HG03095 (cell line): ENCODE measurements at regions not wholly inside any gene's neighbourhood (a gene's known extent, or its start where the extent isn't known, plus 50 kb on each side); places are given as distances from the start of the nearest gene placed in this dataset.
"Not testable (repeated sequence)": the region's sequence is repeated elsewhere in the genome, so short reads cannot be mapped to it uniquely, and the experiment has no call there.

Source experiments
- ATAC-seq: cut with Tn5 transposase; IDR thresholded peaks from one replicate; pipeline ENCODE4 v1.9.1; 2021; ENCODE audit warnings: moderate library complexity; ENCODE audit not compliant: unreplicated experiment

DNA sequence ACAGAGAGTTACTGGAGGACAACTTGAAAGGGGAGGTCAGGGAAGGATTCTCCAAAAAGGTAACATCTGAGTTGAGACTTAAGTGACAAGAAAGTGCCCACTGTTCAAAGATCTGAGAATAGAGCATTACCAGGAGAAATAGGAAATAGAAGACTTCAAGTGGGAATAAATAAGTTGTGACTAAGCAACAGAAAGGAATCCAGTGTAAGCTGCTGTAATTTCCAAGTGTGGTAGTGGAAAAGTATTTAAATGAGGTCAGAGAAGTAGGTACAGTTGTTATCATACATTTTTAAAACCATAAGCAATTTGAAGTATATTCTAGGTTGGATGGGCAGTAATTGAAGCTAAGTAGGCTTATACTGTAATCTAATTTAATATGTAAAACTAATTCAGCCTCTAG, 211.9 kb downstream of the FBXO8 start:
- ATAC-seq: no peak

DNA sequence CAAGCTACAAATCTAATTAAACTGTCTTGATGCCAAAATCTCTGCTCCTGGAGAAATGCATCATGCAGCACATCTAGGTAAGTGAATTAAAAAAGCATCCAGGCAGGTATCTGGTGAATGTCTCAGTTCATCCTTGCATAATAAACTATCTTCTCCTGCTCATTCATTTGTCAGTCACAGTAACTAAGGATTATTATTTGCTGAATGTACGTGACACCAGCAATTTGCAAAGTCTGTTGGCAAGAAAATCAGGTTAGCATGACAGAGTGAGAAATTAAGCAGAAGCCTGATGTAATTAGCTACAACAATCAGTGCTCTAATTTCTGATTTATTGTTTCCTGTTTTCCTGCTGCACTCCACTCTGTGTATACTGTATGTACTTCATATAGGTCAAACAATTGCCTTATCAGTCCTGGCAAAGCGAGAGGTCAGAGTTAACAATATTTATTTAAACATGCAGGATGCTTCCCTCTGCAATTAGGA, 213.6 kb downstream of the FBXO8 start:
- no peak for ATAC-seq

DNA sequence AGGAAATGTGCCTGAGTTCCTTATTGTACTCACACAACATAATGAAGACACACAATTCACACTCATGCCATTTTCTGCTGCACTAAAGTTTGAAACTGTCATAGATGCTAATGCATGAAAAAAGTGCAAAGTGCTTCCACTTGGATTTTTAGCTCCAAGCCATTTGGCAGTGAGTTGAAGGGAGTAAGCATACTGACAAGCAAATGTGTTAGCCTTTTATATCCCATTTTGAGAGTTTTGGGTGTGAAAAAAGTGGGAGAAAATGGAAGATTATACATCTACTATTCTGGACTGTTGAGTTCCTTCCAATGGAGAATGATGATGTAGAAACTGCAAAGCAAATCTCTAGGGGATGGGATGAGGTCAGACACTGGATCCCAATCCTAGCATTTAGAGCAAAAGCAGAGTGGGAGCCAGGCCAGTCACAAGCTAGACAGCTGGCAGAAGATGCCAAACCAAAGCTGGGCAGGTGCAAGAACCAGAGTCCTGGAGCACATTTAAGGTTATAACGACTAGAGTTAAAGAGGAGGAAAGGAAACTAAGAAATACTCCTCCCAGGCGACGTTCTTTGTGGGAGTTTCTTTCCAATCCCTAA, 216.8 kb downstream of the FBXO8 start:
- no peak for ATAC-seq

DNA sequence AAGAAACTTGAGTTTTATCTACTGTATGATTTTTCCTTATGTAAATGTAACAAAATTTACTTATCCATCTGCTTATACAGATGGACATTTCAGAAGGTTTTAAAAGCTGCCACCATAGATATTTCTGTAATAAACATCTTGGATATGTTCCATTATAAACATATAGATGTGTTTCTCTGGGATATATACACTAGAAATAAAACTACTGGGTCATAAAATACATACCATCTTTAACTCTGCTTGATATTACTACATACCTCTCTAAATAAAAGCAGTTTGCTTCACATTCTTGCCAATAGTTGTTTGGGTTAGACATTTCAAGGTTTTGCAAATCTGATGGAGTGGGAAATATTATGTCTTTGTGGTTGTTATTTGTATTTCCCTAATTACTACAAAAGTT, 220.6 kb downstream of the FBXO8 start:
- no peak for ATAC-seq

DNA sequence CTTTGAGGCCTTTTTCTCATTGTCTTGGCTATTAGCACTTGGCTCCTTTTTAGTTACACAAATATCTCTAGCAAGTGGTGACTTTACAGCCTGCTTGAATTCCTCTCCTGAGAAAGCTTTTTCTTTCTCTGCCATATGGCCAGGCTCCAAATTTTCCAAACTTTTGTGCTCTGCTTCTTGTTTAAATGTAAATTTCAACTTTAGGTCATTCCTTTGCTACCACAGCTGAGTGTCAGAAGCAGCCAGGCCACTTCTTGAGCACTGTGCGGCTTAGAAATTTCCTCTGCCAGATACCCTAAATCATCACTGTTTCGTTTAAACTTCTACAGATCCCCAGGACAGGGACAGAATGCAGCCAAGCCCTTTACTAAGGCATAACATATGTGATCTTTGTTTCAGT, 222.4 kb downstream of the FBXO8 start:
- no peak for ATAC-seq

DNA sequence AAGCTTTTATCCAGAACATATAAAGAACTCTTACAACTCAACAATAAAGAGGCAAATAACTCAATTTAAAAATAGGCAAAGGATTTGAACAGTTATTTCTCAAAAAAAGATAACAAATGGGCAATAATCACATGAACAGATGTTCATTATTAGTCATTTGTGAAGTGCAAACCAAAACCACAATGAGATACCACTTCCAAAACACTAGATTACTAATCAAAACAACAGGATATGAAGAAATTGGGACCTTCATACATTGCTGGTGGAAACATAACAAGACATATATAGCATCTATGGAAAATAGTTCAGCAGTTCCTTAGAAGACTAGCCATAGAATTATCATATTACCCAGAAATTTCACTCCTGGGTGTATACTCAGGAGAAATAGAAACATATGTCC, 224.6 kb downstream of the FBXO8 start:
- ATAC-seq: no peak

DNA sequence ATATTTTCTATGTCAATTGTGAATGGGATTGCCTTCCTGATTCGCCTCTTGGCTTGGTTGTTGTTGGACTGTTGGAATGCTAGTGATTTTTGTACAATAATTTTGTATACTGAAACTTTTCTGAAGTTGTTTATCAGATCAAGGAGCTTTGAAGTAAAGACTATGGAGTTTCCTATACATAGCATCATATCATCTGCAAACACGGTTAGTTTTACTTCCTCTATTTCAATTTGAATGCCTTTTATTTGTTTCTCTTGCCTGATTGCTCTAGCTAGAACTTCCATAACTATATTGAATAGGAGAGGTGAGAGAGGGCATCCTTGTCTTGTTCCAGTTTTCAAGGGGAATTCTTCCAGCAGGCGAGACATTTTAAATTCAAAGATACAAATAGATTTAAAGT, 226.5 kb downstream of the FBXO8 start:
- ATAC-seq: no peak

DNA sequence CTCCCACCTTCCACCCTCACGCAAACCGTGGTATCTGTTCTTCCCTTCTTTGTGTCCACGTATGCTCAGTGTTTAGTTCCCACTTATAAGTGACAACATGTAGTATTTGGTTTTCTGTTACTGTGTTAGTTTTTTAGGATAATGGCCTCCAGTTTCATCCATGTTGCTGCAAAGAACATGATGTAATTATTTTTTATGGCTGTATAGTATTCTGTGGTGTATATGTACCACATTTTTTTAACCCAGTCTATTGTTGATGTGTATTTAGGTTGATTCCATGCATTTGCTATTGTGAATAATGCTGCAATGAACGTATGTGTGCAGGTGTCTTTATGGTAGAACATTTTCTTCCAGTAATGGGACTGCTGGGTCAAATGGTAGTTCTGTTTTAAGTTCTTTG, 228.1 kb downstream of the FBXO8 start:
- no peak for ATAC-seq

DNA sequence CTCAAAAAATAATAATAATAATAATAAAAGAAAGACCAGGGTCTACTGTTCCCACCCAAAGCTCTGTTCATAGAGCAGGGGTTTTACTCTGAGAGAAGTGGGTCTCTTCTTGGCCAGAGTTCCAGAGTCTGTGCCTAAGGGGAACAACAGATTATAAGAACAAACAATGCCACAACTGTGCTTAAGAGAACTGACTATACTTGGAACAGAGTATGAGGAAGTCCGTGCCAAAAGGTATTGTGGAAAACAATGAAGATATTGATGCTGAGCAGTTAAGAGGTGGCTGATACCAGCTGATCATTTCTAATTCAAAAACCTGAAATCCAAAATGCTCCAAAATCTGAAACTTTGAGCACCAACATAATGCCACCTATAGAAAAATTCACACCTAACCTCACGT, 229.6 kb downstream of the FBXO8 start:
- no peak for ATAC-seq

DNA sequence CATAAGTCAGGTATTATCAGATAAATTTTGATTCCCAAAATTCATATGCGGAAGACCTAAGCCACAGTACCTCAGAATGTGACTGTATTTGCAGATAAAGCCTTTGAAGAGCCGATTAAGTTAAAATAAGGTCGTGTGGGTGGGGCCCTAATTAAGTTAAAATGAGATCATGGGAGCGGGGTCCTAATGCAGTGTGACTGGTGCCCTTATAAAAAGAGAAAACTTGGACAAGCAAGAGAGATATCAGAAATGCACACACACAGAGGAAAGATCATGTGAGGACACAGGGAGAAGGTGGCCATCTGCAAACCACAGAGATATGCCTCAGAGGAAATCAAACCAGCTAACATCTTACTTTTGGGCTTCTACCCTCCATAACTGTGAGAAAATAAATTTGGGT, 236.1 kb downstream of the FBXO8 start:
- no peak for ATAC-seq

DNA sequence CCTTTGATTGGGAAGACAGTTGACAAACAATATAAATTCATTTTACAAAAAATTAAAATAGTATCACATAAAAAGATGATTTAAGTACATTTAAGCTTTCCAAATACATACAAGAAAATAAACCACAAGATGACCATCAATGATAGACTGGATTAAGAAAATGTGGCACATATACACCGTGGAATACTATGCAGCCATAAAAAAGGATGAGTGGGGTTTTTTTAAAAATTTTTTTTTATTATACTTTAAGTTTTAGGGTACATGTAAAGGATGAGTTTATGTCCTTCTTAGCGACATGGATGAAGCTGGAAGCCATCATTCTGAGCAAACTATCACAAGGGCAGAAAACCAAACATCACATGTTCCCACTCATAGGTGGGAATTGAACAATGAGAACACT, 237.6 kb downstream of the FBXO8 start:
- ATAC-seq: not testable (repeated sequence)

DNA sequence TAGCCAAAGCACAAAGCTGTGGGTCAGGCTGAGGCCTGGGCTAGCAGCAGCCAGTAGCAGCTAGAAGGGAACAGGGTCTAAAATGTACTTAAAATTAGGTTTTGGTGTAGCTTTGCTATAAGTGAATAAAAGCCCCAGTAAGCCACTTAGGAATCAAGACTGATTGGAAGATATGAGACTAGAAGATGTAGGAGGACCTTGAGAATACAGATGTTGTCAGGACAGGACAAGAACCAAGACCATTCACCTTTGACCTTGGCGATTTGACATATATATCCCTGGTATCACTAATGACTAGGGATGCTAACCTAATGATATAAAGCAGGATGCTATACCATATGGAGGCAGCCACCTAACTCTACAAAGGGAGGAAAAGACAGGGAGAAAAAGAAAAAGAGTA, 238.1 kb downstream of the FBXO8 start:
- no peak for ATAC-seq

DNA sequence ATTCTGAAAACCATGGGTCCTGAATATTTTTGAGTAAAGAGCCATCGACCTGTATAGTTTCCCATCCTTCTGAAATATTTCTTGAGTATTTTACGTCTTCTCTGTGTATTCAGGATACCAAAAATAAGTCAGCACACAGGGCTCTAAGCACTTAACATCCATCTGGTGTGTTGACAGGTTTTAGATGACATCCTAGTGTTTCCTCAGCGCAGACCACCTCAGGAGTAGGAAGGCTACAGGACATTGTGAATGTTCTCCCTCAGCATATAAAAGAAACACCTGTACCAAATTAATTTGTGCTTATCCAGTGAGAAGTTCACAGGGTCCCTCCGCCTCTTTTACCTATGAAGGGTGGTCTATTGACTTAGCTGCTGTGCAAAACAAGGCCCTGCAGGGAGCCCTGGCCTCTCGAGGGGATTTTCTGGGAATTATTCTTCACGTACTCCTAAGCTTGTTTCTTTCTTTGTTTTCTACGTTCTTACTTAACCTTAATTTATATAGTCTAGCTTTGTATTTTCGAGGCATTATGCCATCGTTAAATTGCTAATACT, 241.8 kb downstream of the FBXO8 start:
- no peak for ATAC-seq

DNA sequence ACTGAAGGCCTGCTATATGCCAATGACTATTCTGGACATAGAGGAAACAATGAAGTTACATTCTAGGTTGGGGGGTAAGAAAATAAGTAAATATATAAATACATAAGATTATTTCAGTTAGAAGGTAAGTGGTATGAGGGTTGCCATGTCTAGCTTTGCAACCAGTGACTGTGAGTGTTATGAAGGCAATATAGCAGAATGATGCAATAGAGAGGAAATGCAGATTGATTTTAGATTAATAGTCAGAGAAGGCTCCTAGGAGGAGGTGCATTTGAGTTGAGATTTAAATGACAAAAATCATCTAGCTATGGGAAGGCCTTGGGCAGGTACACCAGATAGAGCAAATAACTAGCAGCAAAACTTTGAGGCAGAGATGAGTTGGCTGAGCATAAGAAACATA, 243.2 kb downstream of the FBXO8 start:
- ATAC-seq: no peak

DNA sequence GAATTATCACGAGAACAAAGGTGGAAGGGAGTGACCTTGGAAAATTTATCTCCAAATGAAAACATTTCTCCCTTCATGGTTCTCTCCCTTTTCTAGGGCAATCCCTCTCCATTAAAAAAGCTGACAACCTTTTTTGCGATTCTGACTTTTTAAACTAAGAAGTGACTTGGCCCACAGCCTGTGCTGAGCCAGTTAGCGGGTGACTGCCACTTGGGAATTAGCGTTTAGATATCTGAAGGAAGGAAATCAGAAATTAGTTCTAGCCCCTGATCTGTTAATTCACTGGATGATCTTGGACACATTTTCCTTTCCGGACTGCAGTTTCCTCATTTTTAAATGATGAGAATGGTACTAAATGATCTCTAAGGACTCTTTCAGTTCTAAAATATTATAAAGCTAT, 245.0 kb downstream of the FBXO8 start:
- ATAC-seq: no peak

DNA sequence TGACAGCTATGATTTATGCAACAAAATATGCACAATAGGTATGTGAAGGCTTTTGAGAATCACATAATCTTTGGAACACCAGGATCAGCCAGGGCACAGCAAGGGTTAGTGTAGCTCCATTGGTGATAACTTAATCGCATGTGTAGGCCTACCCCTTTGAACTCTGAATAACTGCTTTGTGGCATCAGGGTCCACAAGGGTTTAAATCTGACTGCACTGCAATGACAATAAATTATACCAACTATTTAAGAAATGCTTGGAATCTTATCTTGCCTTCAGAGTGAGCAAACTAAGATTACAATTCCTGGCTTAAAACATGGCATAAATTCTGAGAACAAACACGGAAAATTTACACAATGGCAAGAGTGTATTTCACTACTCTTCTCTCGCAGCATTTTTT, 245.8 kb downstream of the FBXO8 start:
- no peak for ATAC-seq

DNA sequence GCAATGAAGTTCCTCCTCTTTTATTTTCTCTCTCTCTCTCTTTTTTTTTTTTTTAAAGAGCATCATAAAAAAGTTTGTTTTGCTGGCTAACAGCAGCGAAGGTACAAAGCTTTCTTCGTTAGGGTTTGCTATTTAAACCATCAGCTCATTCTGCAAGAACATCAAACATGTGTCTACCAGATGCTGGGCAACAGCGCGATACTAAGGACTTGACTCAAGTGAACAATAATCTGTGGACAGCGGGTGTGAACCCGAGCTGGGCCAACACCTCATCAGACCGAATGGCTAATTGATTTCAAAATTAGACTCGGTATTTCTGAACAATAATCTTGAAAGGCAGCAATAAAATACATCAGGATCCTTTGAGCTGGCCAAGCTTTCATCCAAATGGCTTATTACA, 246.4 kb downstream of the FBXO8 start:
- ATAC-seq: no peak

DNA sequence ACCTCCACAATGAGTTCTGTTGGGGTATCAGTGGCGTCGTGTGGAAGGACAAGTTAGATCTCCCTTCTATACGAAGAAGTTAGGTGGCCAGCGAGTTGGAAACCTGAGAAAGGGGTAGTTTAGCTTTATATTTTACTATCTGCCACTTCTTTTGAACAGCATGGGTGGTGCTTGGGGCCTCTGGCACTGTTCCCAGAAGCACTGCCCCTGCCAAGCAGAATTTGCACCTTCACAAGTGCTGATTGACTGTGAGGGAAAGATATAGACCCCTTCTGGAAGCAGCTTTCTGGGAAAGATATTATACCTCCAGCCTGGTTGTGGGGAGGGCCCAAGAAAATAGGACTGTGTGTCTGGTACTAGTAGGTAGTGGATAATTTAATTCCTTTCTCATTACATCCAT, 246.9 kb downstream of the FBXO8 start:
- ATAC-seq: no peak

DNA sequence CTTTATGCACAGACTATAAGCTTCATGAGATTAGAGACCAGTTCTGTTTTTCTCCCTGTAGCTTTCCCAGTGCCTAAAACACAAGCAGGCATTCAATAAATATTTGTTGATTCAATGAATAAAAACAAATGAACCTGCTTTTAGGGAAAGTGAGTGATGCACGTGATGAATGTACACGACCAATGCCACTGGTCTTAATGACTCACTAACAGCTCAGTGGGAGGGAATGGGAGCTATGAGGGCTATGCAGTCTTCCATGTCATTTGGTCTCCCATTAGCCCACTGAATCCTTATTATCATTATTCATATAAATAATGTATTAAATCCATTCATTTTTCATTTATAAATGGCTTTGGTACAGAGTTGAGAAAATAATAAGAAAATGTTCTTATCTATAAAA, 247.4 kb downstream of the FBXO8 start:
- no peak for ATAC-seq

DNA sequence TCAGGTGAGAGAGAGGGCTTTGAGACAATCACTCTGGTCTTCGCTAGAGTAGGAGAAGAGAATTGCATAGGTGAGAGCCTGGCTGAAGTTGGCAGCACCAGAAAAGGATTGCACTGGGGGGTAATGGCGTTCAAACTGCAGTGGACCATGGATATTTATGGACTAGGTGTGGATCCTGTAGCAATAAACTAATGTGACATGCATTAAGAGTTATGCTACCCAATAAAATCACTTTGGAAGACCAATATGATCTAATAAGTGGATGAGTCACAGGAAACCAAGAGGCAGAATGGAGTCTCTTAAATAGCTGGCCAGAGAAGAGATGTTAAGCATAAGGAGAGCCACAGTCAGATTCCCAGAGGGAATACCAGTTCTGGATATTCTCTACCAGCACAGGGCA, 259.8 kb downstream of the FBXO8 start:
- ATAC-seq: no peak

DNA sequence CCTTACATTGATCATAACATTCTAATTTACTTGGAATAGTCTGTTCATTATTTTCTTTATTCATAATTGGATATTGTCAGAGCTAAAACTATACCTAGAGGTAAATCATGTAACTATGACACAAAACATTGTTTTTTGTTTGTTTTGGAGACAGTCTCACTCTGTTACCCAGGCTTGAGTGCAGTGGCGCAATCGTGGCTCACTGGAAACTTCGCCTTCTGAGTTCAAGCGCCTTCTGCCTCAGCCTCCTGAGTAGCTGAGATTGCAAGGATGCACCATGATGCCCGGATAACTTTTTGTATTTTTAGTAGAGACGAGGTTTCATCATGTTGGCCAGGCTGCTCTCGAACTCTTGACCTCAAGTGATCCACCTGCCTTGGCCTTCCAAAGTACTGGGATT, 265.2 kb downstream of the FBXO8 start:
- ATAC-seq: no peak

DNA sequence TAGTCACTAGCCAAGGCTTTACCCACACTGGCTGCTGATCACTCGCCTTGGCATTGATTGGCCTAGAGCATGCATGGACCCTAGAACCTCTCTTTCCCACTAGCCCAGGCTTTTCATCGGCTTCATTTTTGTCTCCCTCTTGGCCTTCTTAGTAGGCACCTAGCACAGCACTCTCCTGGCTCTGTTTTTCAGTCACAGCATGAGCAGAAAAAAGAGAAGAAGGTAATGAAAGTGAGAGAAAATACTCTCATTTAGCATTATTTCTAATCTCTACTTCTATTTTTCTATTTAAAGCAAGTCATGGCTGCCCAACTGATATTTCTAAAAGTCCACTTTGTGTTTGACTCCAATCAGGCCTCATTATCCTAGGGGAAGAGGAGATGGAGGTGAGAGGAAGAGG, 267.2 kb downstream of the FBXO8 start:
- ATAC-seq: no peak

DNA sequence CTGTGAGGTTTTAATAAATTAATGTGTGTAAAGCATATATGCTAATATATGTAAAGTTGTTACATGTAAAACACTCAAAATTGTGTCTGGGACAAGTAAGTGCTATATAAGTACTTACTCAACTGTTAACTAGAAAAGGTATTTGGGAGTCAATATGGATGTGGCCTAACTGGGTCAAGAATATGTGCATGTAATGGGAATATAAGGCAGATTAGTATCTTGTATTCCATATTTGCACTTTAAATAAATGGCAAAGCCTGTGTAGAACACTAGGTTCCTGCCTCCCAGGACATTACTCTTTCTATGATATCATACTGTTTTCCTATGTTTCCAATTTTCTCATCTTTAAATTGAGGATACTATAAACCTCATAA, 270.6 kb downstream of the FBXO8 start:
- ATAC-seq: no peak
